ENCODE measurements at regions not wholly inside any gene's neighbourhood (a gene's known extent, or its start where the extent isn't known, plus 50 kb on each side); places are given as distances from the start of the nearest gene placed in this dataset.

- peak; percentile 63 to 83 for DNase-seq (ENCODE audit: low read depth in 2 of 2)
Measured at GRCh38 chr20:11274141-11274594, 600.4 kb upstream of the JAG1 start.

- no peak for DNase-seq (ENCODE audit: low read depth in 2 of 2)
Measured at GRCh38 chr20:11275740-11276139, 601.9 kb upstream of the JAG1 start.

GRCh38 chr20:11277170-11277569 lies 603.4 kb upstream of the JAG1 start:
- no peak for DNase-seq (ENCODE audit: low read depth in 2 of 2)

- no peak for DNase-seq (ENCODE audit: low read depth in 2 of 2)
Measured at GRCh38 chr20:11277858-11278257, 604.1 kb upstream of the JAG1 start.

- no peak for DNase-seq (ENCODE audit: low read depth in 2 of 2)
Measured at GRCh38 chr20:11278461-11278860, 604.7 kb upstream of the JAG1 start.

GRCh38 chr20:11281240-11281639 lies 607.4 kb upstream of the JAG1 start:
- DNase-seq (ENCODE audit: low read depth in 2 of 2): no peak

GRCh38 chr20:11281768-11282167 lies 608.0 kb upstream of the JAG1 start:
- no peak for DNase-seq (ENCODE audit: low read depth in 2 of 2)

- DNase-seq (ENCODE audit: low read depth in 2 of 2): no peak
Measured at GRCh38 chr20:11287126-11287525, 613.3 kb upstream of the JAG1 start.

- no peak for DNase-seq (ENCODE audit: low read depth in 2 of 2)
Measured at GRCh38 chr20:11296221-11296620, 621.5 kb upstream of the BTBD3 start.

- DNase-seq (ENCODE audit: low read depth in 2 of 2): no peak
Measured at GRCh38 chr20:11296951-11297350, 620.7 kb upstream of the BTBD3 start.

- no peak for DNase-seq (ENCODE audit: low read depth in 2 of 2)
Measured at GRCh38 chr20:11301699-11302098, 616.0 kb upstream of the BTBD3 start.

GRCh38 chr20:11302436-11302835 lies 615.3 kb upstream of the BTBD3 start:
- DNase-seq (ENCODE audit: low read depth in 2 of 2): no peak

- no peak for DNase-seq (ENCODE audit: low read depth in 2 of 2)
Measured at GRCh38 chr20:11304795-11305194, 612.9 kb upstream of the BTBD3 start.

GRCh38 chr20:11305406-11305805 lies 612.3 kb upstream of the BTBD3 start:
- peak in 1 of 2 donors; percentile 70 for DNase-seq (ENCODE audit: low read depth in 2 of 2)

- no peak for DNase-seq (ENCODE audit: low read depth in 2 of 2)
Measured at GRCh38 chr20:11311659-11312224, 606.0 kb upstream of the BTBD3 start.

- DNase-seq (ENCODE audit: low read depth in 2 of 2): no peak
Measured at GRCh38 chr20:11315525-11315924, 602.2 kb upstream of the BTBD3 start.

- DNase-seq (ENCODE audit: low read depth in 2 of 2): no peak
Measured at GRCh38 chr20:11316244-11316643, 601.4 kb upstream of the BTBD3 start.

- DNase-seq (ENCODE audit: low read depth in 2 of 2): no peak
Measured at GRCh38 chr20:11320033-11320432, 597.7 kb upstream of the BTBD3 start.

- DNase-seq (ENCODE audit: low read depth in 2 of 2): no peak
Measured at GRCh38 chr20:11323816-11324215, 593.9 kb upstream of the BTBD3 start.

- DNase-seq (ENCODE audit: low read depth in 2 of 2): no peak
Measured at GRCh38 chr20:11324990-11325389, 592.7 kb upstream of the BTBD3 start.

- no peak for DNase-seq (ENCODE audit: low read depth in 2 of 2)
Measured at GRCh38 chr20:11328839-11329238, 588.9 kb upstream of the BTBD3 start.

- DNase-seq (ENCODE audit: low read depth in 2 of 2): no peak
Measured at GRCh38 chr20:11329271-11329670, 588.4 kb upstream of the BTBD3 start.

- DNase-seq (ENCODE audit: low read depth in 2 of 2): peak in 1 of 2 donors; percentile 7
Measured at GRCh38 chr20:11331096-11331495, 586.6 kb upstream of the BTBD3 start.

- DNase-seq (ENCODE audit: low read depth in 2 of 2): no peak
Measured at GRCh38 chr20:11332381-11332780, 585.3 kb upstream of the BTBD3 start.
